ENCODE measurements at regions not wholly inside any gene's neighbourhood (a gene's known extent, or its start where the extent isn't known, plus 50 kb on each side); places are given as distances from the start of the nearest gene placed in this dataset.

GRCh38 chr4:176508780-176509331, 189.1 kb downstream of the SPCS3 start:
- no peak for TF ChIP-seq CTCF (IDR thresholded peaks at IDR 0.05; ENCODE audit: borderline replicate concordance, extremely low read depth, low read length, poor library complexity, severe bottlenecking)
- no peak for TF ChIP-seq EZH2 (IDR thresholded peaks at IDR 0.05; ENCODE audit: borderline replicate concordance, low read depth, low read length, severe bottlenecking)

All from DND-41 (cell line).